MM.1S (cell line): ENCODE measurements at regions not wholly inside any gene's neighbourhood (a gene's known extent, or its start where the extent isn't known, plus 50 kb on each side); places are given as distances from the start of the nearest gene placed in this dataset.

Experiments used
- EZH2 ChIP-seq: fragments of 300-600 bp; sonication (generic); optimal IDR thresholded peaks from 2 replicates; pipeline ENCODE3; 2017; ENCODE audit warnings: low read depth, mild to moderate bottlenecking, antibody characterized with exemption, low read length, mixed read lengths
- EZH2phosphoT487 ChIP-seq: fragments of 300-600 bp; sonication (generic); IDR thresholded peaks from 2 replicates; pipeline ENCODE4 v1.6.1; 2018; ENCODE audit warnings: antibody characterized with exemption, low read length
- TF ChIP-seq, protein P1 (sequence below): fragments of 300-600 bp; sonication (generic); IDR thresholded peaks from 2 replicates; pipeline ENCODE4 v1.5.1; 2016; ENCODE audit warnings: antibody characterized with exemption, low read length, mixed read lengths

- TF ChIP-seq, protein P1, sequence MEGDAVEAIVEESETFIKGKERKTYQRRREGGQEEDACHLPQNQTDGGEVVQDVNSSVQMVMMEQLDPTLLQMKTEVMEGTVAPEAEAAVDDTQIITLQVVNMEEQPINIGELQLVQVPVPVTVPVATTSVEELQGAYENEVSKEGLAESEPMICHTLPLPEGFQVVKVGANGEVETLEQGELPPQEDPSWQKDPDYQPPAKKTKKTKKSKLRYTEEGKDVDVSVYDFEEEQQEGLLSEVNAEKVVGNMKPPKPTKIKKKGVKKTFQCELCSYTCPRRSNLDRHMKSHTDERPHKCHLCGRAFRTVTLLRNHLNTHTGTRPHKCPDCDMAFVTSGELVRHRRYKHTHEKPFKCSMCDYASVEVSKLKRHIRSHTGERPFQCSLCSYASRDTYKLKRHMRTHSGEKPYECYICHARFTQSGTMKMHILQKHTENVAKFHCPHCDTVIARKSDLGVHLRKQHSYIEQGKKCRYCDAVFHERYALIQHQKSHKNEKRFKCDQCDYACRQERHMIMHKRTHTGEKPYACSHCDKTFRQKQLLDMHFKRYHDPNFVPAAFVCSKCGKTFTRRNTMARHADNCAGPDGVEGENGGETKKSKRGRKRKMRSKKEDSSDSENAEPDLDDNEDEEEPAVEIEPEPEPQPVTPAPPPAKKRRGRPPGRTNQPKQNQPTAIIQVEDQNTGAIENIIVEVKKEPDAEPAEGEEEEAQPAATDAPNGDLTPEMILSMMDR: no peak
- TF ChIP-seq EZH2: no peak
- no peak for TF ChIP-seq EZH2phosphoT487
Measured at GRCh38 chr3:38987456-38987855, 64.3 kb downstream of the SCN11A start.
